Glomerular visceral epithelial cell (primary cell): ENCODE measurements at regions not wholly inside any gene's neighbourhood (a gene's known extent, or its start where the extent isn't known, plus 50 kb on each side); places are given as distances from the start of the nearest gene placed in this dataset.

Experiments used
- DNase-seq: peaks from one replicate; pipeline ENCODE4 v3.0.0-alpha.2; 2016; ENCODE audit errors: extremely low spot score

DNA sequence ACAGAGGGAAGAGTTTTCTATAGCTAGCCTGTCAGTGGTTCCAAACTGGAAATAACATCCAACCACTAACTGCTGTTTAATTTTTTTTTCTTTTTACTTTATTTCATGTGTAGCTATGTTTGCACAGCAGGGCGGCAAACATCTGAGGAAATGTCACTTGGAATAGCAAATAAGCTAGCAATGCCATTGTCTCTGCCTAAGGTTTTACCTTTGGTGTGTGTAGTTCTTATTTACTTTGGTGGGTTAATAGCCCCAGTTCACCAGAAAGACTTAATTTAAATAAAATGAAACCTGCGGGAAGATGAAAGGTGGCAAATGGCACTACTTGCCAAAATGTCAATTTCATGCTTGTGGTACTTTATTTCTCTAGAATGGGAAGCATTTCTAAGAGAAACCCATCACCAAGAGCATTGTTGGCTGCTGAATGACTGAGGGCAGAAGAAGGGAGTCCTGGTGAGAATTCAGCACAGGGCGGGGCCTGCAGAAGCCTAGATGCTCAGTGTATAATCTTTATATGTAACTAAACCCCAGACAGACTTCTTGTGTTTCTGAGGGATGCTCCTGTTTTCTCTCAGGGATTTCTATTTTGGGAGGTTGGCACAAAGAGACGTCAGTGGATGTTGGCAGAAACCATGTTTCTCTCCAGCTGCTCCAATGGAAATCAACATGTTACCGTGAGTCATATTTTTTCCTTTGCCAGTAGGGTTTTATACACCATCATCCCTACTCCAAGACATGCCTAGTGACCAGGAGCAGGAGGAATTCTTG is 300.4 kb upstream of the NT5C1B start:
- no peak for DNase-seq

DNA sequence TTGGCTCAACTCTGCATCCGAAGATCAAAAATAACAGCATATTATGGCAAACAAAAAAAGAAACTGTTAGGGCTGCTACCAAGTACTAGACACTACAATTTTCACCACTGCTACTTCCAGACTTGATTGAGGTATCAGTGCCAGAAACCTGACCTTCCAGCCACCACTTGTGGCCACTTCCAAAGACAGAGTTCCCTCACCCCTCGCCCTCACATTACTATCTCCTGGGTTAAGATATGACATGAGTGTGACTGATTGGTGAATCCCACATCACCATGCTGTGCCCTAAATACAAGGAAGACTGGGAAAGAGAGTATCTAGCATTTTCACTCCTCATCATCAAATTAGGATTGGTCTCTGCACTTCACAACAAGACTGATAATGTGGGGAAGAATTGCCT is 296.1 kb upstream of the NT5C1B start:
- no peak for DNase-seq

DNA sequence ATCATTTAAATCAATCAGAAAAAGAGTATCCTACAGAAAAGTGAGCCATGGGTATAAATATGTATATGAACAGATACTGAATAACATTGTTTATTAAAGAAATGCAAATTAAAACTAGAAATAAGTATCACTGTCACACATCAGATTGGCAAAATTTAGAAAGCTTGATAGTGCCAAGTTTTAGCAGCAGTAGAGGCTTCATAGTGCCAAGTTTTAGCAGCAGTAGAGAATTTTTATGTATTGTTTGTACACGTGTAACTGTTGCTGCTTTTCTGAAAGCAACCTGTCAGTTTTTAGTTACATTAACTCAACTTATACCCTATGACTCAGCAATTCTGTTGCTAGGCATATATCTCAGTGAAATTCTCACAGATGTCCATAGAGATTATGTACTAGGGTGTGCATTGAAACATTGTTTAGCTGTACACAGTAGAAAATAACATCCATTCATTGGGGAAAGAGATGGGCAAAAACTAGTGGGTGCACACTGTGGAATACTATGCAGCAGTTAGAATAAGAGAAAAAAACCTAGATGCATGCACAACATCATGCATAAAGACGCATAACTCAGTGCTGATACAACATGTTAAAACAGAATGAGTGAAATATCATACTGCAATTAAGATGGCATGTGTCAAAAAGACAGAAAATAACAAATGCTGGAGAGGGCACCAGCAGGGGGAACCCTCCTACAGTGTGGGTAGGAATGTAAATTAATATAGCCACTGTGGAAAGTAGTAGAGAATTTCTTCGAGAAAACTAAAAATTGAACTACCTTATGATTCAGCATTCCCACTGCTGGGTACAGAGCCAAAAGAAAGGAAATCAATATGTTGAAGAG is 294.5 kb upstream of the NT5C1B start:
- peak; percentile 11 for DNase-seq

DNA sequence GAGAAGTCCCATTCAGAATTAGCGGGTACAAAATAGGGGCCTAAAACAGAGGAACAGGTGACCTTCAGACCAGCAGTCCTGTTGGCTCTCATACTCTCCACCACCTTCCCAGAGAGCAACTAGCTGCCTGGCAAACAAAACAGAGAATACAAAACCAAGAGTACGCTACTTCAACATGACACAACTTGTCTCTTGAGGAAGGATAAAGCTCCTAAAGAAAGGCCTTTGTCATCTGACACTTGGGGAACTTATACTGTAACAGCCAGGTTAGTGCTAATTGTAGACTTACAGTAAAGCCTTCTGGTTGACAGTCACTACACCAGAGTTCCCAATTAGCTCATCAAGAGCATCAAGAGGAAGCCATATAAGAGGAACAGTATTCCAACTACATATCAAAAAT is 282.1 kb upstream of the NT5C1B start:
- DNase-seq, result no peak

DNA sequence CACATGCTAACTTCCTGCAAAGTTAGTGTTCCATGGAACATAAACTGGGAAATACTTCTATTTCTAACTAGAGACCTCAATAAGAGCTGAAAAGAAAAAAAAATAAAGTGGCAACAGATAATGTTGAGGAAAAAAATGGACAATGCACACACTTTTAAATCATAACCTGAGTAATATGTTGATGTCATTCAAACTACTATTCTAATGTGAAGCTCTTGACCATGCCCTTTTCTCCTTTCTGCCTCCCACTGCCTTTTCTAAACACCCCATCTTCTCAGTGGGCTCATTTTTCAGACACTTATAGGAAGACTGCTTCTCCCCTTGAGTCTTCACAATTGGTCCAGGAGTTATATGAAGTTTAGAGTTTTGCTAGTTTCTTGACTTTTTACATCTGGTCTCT is 280.9 kb upstream of the NT5C1B start:
- DNase-seq, result no peak

DNA sequence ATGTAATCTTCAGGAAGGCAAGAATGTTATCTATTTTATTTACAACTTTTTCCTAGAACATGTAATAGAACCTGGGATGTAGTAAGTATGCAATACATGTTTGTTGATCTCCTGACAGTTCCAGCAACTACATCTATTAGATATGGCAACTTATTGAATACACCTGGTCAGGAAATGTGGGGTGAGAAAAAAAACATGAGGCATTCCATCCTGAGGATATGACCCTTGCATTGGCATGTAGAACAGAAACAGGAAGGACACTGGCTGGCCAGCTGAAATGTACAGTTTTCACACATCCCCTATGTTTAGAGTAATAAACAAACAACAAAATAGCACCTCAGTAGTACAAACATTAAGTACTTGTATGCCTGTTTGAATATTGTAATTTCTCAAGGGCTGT is 272.6 kb upstream of the NT5C1B start:
- DNase-seq, result no peak

DNA sequence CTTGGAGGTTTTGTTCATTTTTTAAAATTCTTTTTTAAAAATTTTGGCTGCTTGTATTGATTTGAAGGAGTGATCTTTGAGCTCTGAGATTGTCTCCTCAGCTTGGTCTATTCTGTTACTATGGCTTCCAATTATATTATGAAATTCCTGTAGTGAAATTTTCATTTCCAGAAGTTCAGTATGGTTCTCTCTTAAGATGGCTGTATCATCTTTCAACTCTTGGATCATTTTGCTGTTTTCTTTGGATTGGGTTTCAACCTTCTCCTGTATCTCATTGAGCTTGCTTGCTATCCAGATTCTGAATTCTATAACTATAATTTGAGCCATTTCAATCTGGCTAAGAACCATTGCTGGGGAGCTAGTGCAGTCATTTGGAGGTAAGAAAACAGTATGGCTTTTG is 270.8 kb upstream of the NT5C1B start:
- no peak for DNase-seq

DNA sequence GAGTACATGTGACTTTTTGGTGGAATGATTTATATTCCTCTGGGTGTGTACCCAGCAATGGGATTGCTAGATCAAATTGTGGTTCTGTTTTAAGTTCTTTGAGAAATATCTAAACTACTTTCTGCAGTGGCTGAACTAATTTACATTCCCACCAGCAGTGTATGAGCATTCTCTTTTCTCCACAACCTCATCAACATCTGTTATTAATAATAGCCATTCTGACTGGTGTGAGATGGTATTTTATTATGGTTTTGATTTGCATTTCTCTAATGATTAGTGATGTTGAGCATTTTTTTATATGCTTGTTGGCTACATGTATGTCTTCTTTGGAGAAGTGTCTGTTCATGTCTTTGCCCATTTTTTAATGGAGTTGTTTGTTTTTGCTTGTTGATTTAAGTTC is 267.4 kb upstream of the NT5C1B start:
- DNase-seq, result no peak

DNA sequence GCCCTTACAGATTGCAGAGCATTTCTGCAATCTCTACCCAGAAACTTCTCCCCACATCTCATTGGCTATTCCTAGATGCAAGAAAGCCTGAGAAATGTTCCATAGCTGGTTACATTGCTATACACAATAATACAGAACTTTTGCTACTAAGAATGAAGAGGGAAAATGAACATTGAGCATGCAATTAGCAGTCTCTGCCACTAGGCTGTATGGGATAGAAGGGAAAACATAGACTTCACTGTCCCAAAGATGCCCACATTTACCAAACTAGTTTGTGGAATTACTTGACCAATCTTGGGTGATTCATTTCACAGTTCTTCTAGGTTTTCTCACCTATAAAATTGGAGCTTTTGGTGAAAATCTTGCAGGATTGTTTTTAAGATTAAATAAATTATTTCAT is 265.7 kb upstream of the NT5C1B start:
- DNase-seq, result no peak

DNA sequence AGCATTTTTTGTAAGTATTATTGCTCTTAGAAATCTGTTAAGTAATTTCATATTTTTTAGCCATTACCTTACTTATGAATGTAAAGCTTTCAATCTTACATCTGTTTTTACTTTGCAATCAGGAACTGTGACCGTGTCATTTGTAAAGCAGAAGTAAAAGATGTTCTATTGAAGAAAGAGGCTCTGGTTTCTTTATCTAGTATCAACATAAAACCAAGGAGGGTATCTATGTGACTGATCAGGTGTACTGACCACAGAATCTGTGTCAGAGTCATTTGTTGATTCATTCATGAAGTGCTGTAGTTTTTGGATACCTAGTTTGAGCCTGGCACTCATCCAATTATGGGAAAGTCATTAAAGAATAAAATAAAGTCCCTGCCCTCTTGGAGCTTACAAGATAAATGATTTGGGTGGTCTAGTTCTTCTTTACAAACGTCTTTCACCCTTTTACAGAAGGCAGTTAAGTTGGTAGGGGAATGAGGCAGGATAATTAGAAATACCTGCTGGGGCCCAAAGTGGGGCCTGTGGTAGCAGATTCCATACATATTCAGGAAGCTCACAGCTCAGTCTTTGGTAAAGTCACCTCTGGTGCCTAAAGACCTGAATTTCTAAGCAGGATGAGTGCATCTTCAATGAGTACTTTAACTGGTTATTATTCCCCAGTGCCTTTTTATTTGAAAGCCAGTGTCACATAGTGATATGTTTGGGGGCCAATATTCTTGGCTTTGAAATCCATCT is 260.6 kb upstream of the NT5C1B start:
- no peak for DNase-seq

DNA sequence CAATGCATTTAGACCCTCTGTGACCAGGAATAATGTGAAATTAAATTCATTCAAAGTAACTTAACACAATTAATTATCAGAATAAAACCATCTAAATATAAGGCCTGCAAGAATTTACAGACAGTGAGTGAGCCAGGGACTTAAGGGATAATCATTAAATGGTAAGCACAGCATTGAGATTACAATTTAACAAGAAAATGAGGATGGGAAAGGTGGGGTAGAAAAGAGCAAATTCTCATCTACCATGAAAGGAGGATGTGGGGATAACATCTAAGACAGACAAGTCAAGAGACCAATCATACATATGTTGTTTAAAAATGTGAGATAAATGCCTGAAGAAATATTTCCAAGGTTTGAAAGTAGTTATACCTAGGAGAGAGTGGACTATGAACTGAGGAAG is 259.3 kb upstream of the NT5C1B start:
- peak; percentile 2 for DNase-seq

DNA sequence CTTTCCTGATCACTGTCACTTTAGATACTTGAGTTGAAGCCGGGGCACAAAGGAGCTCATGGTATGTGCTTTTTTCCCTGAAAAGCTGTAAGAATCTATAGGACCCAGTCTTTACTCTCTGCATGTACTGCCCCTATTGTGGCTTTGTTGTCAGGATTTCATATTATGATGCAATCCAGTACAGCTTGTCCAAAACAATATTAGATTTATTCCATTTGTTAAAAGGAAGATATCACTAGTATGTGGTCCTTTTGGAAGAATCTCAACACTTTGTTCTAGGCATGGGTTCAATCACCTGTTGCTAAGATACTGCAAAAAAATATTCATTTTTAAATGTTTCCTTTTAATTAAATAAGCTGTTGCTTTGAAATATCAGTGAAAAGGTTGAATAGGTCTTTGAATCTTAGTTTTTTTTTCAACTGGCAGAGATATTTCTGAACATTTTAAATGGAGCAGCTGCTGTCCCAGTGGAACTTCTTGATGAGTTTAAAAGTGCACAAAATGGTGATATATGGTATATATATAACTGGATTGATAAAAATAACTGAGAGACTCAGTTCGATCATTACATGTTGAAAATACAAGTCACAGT is 256.6 kb upstream of the NT5C1B start:
- no peak for DNase-seq

DNA sequence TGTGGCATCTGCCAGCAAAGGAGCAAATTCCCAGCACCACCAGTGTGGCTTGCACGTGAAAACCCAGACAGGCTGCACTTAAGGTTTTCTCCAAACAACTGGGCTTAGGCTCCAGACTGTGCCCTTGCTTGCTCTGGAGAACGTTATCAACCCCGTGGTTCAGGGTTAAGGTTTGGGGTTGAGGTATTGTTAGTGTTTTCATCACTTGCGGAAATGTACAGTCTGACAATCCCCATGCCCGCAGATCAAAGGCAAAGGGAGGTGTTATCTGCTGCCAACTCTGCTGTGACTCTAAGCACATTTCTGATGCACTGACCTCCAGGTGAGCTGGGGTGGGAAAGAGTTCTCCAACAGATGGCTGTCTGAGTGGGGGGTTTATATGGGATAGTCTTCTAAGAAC is 253.5 kb upstream of the NT5C1B start:
- no peak for DNase-seq

DNA sequence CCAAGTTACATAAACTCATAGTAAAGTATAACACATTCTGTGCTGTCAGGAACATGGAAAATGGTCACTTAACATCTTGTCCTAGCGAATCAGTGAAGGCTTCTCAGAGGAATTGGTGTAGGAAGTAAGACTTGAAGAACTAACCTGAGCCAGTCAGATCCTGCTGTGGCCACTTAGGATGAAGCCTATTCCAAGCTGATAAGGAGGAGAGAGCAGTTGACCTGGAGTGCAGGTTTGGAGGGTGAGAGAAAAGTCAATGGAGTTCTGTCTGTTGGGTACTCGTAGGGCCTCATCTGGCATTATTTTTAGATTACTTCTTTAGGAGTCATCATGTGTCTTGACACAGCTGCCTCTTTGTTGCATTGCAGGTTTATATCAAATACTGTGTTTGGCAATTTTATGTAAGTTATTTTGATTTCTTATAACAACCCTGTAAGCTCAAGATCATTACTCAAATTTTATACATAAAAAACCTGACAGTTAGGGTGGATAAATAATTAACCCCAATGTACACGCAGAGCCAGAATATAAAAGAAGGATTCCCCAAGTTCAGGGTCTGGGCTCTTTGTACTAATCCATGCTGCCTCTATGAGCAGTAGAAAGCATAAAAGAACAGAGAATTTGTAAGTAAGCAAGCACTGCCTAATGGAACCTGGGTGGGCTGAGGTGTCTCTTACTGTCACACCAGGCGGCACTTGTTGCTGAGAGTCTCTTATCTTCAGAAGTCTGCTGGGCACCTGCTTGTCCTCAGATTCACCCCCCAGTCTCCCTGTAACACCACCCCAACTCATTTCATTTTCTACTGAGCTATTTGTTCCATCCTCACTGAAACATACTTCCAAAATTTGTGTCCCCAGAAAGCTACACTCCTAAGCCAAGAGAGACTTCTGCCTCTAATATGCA is 252.1 kb upstream of the NT5C1B start:
- DNase-seq, result no peak

DNA sequence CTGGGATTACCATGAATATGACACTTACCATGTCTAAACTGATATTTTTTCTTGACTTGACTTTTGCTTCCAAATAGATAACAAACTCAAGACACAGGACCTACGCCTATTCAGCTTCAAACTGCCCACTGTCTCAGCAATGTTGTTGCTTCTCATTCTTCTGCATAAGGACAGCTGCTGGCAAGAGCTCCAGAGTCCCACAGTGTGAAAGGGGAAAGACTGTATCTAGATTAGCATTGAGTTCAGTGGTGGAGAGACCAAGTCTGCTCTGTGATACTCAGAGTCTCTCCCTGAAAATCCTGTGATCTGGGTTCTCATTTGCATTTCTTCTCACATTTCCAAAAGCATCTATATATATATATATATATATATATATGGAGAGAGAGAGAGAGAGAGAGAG is 247.9 kb upstream of the NT5C1B start:
- DNase-seq, result no peak

DNA sequence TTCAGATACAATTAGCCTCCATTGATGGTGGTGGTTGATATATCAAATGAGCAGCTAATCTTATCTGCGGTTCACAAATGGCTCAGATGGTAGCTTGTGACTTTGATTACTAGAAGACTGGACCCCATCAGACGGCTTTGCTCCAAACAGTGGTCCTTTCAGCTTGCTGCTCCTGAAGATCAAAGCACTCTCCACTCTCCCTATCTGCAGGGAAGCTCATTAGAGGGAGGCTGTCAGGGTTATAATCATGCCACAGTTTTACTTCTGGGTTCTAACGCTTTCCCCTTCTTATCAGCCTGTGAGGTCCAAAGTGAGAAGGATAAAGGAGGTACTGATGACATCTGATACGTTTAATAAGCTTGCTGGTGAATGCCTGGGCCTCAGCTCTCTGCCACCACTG is 247.1 kb upstream of the NT5C1B start:
- no peak for DNase-seq

DNA sequence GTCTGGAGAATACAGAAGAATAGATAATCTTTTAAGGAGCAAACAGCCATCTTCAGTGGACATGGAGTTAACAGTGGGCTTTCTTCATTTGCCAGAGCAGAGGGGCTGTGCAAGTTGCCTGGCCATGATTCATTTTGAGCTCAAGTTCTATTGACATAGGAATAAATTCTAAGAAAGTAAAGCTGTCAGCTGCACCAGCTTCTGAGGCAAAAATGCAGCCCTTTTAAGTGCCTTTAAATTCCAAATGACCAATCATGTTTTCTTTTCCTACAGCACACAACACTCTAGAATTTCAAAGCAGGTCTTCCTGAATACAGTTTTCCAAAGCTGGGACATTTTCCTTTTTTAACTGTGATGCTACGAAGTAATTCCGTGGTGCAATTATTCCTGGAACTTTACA is 246.4 kb upstream of the NT5C1B start:
- no peak for DNase-seq

DNA sequence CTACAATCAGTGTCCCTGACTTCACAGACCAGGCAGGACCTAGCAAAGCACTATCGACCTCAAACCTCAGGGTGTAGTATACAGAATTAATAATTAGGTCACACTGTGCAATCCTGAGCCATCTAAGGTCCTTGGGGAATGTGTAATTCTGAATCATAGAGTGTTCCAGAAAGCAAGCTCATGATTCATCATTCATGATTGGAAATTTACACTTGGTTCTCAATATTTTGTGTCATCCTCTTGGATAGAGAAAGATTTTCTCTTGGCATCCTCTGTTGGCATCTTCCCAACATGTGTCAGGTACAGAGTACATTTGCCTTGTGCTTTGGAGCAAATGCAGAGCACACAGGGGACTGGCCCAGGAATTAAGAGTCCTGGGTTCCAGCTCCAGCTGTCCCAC is 245.0 kb upstream of the NT5C1B start:
- peak; percentile 36 for DNase-seq

DNA sequence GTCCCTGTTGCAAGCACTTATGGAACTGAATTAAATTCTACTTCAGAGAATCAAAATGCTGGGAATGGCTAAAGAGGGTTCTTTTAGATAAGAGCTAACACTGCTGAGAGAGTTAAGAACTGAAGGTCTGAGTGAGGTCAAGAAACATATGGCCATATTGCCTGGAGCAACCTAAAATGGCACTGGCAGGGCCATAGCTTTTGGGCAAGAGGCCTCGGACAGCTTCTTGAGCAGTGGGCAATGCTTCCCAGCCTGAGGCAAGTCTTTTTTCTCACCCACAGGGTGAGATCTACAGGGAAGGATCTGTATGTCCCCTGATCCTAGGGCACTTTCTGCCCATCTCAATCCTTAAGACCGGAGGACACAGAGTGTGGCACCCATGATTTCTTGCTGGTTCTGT is 244.6 kb upstream of the NT5C1B start:
- no peak for DNase-seq

DNA sequence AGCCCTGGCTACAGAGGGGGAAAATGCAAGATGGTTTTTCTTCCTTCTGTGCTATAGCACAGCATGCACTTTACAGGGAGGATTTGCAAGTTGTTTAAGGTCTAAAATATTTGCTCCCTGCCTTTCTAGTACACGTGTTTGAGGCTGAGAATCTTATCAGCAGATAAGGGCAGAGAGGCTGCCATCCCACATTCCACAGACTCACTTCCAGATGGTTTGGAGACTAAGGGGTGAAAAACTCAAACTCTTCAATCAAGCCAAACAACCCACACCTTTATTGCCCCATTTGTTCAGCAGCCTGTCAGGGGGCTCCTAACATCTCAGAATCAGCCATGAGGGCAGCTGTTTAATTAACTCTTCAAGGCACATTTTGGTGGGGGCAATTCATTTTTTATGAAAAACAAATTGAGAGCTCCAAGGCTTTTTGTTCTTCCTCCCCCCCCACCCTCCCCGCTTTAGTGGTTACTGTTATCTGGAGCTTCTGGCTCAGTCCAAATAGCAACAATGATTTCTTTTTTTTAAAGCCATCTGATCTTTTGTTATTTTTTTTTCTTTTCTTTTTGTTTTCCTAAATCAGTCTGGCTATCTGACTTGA is 242.6 kb upstream of the NT5C1B start:
- no peak for DNase-seq

DNA sequence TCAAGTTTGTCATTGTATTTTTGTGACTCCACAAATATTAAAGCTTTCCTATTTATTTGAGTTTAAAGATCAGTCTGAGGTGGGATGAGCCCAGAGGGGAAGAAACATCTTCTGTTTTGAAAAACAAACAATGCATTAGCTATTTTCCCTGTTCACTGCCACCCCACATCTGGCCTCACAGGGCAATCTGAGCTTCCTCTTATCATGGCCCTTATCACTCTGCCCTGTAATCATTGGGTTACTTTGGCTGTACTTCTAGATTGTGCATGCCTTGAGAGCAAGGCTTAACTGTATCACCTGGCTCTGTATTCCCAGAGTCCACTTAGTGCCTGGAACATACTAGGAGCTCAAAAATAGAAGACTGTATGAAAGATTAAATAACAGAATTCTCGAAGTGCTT is 241.6 kb upstream of the NT5C1B start:
- DNase-seq, result no peak
